Natural killer cell (primary cell): ENCODE measurements at regions not wholly inside any gene's neighbourhood (a gene's known extent, or its start where the extent isn't known, plus 50 kb on each side); places are given as distances from the start of the nearest gene placed in this dataset.

ENCODE experiments used
- ATAC-seq, 3 donors: fragments of 150-1000 bp in 2 of 3; fragments of 200-7000 bp in 1 of 3; cut with Tn5 transposase; 1 replicate in 1 of 3; 2 replicates in 2 of 3; pipeline ENCODE4 v1.10.0; 2021; ENCODE audit warnings: mild to moderate bottlenecking in 2 of 3, moderate library complexity in 2 of 3
- DNase-seq, 2 donors: peaks; one replicate each; pipeline versions ENCODE4 v3.0.0 to v3.0.0-alpha.2; 2013 to 2021; ENCODE audit warnings: mixed read lengths in 1 of 2
- H3K27ac ChIP-seq: one replicate; pipeline ENCODE4 v1.5.1; 2013; ENCODE audit warnings: mild to moderate bottlenecking, low read length
- H3K27me3 ChIP-seq: one replicate; pipeline ENCODE4 v1.6.1; 2013; ENCODE audit warnings: low read length; ENCODE audit not compliant: control insufficient read depth, insufficient read depth
- H3K36me3 ChIP-seq: one replicate; pipeline ENCODE4 v1.6.1; 2013; ENCODE audit warnings: low read length; ENCODE audit not compliant: control insufficient read depth, insufficient read depth
- H3K4me1 ChIP-seq: one replicate; pipeline ENCODE4 v1.6.1; 2013; ENCODE audit warnings: low read length; ENCODE audit not compliant: control insufficient read depth, insufficient read depth
- H3K4me3 ChIP-seq: one replicate; pipeline ENCODE4 v1.5.1; 2013; ENCODE audit warnings: low read length
- H3K9me3 ChIP-seq: one replicate; pipeline ENCODE4 v1.6.1; 2013; ENCODE audit warnings: low read length; ENCODE audit not compliant: control insufficient read depth, insufficient read depth
- H3K27ac Mint-ChIP-seq, 2 donors: one replicate each; pipeline ENCODE4 v1.8.0; 2022; ENCODE audit warnings: mild to moderate bottlenecking in 2 of 2, mixed read lengths in 2 of 2, moderate library complexity in 1 of 2
- H3K27me3 Mint-ChIP-seq, 2 donors: one replicate each; pipeline ENCODE4 v1.8.0; 2022; ENCODE audit warnings: low read depth in 2 of 2, mixed read lengths in 2 of 2
- H3K36me3 Mint-ChIP-seq: one replicate; pipeline ENCODE4 v1.8.0; 2022; ENCODE audit warnings: mixed read lengths
- H3K4me1 Mint-ChIP-seq, 2 donors: one replicate each; pipeline ENCODE4 v1.8.0; 2022; ENCODE audit warnings: mixed read lengths in 2 of 2
- H3K4me3 Mint-ChIP-seq: one replicate; pipeline ENCODE4 v1.8.0; 2022; ENCODE audit warnings: mild to moderate bottlenecking, moderate library complexity, mixed read lengths
- H3K9me3 Mint-ChIP-seq, 2 donors: one replicate each; pipeline ENCODE4 v1.8.0; 2022; ENCODE audit warnings: mixed read lengths in 2 of 2
- CTCF ChIP-seq: fragments of 200-600 bp; IDR thresholded peaks from one replicate; pipeline ENCODE4 v1.8.0; 2022; ENCODE audit warnings: antibody characterized with exemption
- WGBS: methylation state at CpG from one replicate; pipeline ENCODE4 v1.1.7; 2013; ENCODE audit warnings: missing lambda C conversion rate; ENCODE audit not compliant: insufficient coverage; 5-methylcytosine and 5-hydroxymethylcytosine counted together
- intact Hi-C: fragments of 100-400 bp; cut with micrococcal nuclease; formaldehyde crosslinking; loops from one replicate; pipeline ENCODE4 v1.14.2; 2022

GRCh38 chr6:81194374-81194773 lies 558.1 kb downstream of the TENT5A start:
- H3K36me3 ChIP-seq: no peaks in the 10 kb centered on the region
- peaks cover 7 to 16% of the 10 kb centered on the region in 2 donors for H3K9me3 Mint-ChIP-seq
- no peak for DNase-seq
- no peaks in the 10 kb centered on the region for H3K9me3 ChIP-seq
- H3K4me1 Mint-ChIP-seq: no peaks in the 10 kb centered on the region
- H3K4me1 ChIP-seq: no peaks in the 10 kb centered on the region
- no peak overlapping the region for H3K27ac Mint-ChIP-seq
- H3K4me3 ChIP-seq: no peak overlapping the region
- H3K27me3 ChIP-seq: no peaks in the 10 kb centered on the region
- H3K4me3 Mint-ChIP-seq: no peak overlapping the region
- no peaks in the 10 kb centered on the region for H3K27me3 Mint-ChIP-seq
- intact Hi-C loops: no loop called here
- no peaks in the 10 kb centered on the region for H3K36me3 Mint-ChIP-seq
- no peak overlapping the region for H3K27ac ChIP-seq
- WGBS: 50% methylated on average over 1 of the region's 2 CpGs
- no peak for TF ChIP-seq CTCF
- ATAC-seq: no peak

- TF ChIP-seq CTCF: no peak
- intact Hi-C loops: no loop called here
- Histone ChIP-seq H3K27ac (no peak overlapping the region), H3K4me1 (no peaks in the 10 kb centered on the region), H3K9me3 (no peaks in the 10 kb centered on the region), H3K36me3 (no peaks in the 10 kb centered on the region), H3K4me3 (no peak overlapping the region), H3K27me3 (no peaks in the 10 kb centered on the region)
- no peak overlapping the region for H3K27ac Mint-ChIP-seq
- ATAC-seq: no peak
- H3K9me3 Mint-ChIP-seq: peaks cover 2 to 3% of the 10 kb centered on the region in 2 donors
- 69% methylated on average over 4 of the region's 4 CpGs for WGBS
- no peak for DNase-seq
- H3K36me3 Mint-ChIP-seq: no peaks in the 10 kb centered on the region
- no peaks in the 10 kb centered on the region for H3K27me3 Mint-ChIP-seq
- H3K4me1 Mint-ChIP-seq: no peaks in the 10 kb centered on the region
- H3K4me3 Mint-ChIP-seq: no peak overlapping the region
Observed at GRCh38 chr6:81172056-81172740, 580.3 kb downstream of the TENT5A start.

GRCh38 chr6:81169166-81169565 lies 583.3 kb downstream of the TENT5A start:
- no peak overlapping the region for H3K4me3 ChIP-seq
- 75% methylated on average over 1 of the region's 2 CpGs for WGBS
- H3K4me1 ChIP-seq: no peaks in the 10 kb centered on the region
- DNase-seq (no peak), ATAC-seq (no peak)
- H3K4me3 Mint-ChIP-seq: no peak overlapping the region
- H3K9me3 Mint-ChIP-seq: peaks cover 5 to 6% of the 10 kb centered on the region in 2 donors
- no peaks in the 10 kb centered on the region for H3K27me3 ChIP-seq
- H3K27ac Mint-ChIP-seq: no peak overlapping the region
- H3K36me3 Mint-ChIP-seq: no peaks in the 10 kb centered on the region
- no peaks in the 10 kb centered on the region for H3K4me1 Mint-ChIP-seq
- H3K27me3 Mint-ChIP-seq: no peaks in the 10 kb centered on the region
- no peak for TF ChIP-seq CTCF
- no peaks in the 10 kb centered on the region for H3K9me3 ChIP-seq
- no peaks in the 10 kb centered on the region for H3K36me3 ChIP-seq
- no peak overlapping the region for H3K27ac ChIP-seq
- intact Hi-C loops: no loop called here

GRCh38 chr6:81166770-81167169 lies 585.7 kb downstream of the TENT5A start:
- Mint-ChIP-seq H3K27ac (no peak overlapping the region), H3K4me3 (no peak overlapping the region)

More at GRCh38 chr6:81166770-81167169, 585.7 kb downstream of the TENT5A start:
- Histone ChIP-seq H3K9me3 (no peaks in the 10 kb centered on the region), H3K36me3 (no peaks in the 10 kb centered on the region), H3K4me3 (no peak overlapping the region), H3K4me1 (no peaks in the 10 kb centered on the region), H3K27me3 (no peaks in the 10 kb centered on the region), H3K27ac (no peak overlapping the region)
- H3K36me3 Mint-ChIP-seq: no peaks in the 10 kb centered on the region
- H3K4me1 Mint-ChIP-seq: no peaks in the 10 kb centered on the region
- H3K9me3 Mint-ChIP-seq: peaks cover 5 to 6% of the 10 kb centered on the region in 2 donors
- ATAC-seq (no peak), DNase-seq (no peak)
- no peak for TF ChIP-seq CTCF
- intact Hi-C loops: no loop called here
- no peaks in the 10 kb centered on the region for H3K27me3 Mint-ChIP-seq
